A549 (cell line): ENCODE measurements at regions not wholly inside any gene's neighbourhood (a gene's known extent, or its start where the extent isn't known, plus 50 kb on each side); places are given as distances from the start of the nearest gene placed in this dataset.

Source experiments
- CEBPB ChIP-seq, 2 experiments: fragments of >200 bp in 1 of 2; sonication (Bioruptor Twin) in 1 of 2; formaldehyde crosslinking in 1 of 2; IDR thresholded peaks; 2 replicates each; pipeline ENCODE4 v1.6.1; 2012 to 2016
- CTCF ChIP-seq: fragments of >200 bp; sonication (Bioruptor Twin); formaldehyde crosslinking; IDR thresholded peaks from 3 replicates; pipeline ENCODE4 v1.5.1; 2016
- MAFK ChIP-seq: fragments of 450-650 bp; IDR thresholded peaks from 2 replicates; pipeline ENCODE4 v1.6.1; 2014; ENCODE audit not compliant: partially characterized antibody
- MAX ChIP-seq: IDR thresholded peaks from 2 replicates; pipeline ENCODE4 v1.6.1; 2012
- POLR2A ChIP-seq: IDR thresholded peaks from 2 replicates; pipeline ENCODE4 v1.6.1; 2012; ENCODE audit warnings: mild to moderate bottlenecking, low read length
- RFX5 ChIP-seq: fragments of 450-650 bp; IDR thresholded peaks from 2 replicates; pipeline ENCODE4 v1.7.1; 2014; ENCODE audit warnings: antibody characterized with exemption, mild to moderate bottlenecking, moderate library complexity
- SMC3 ChIP-seq: fragments of >200 bp; sonication (Bioruptor Twin); formaldehyde crosslinking; IDR thresholded peaks from 3 replicates; pipeline ENCODE4 v1.6.1; 2018; ENCODE audit warnings: inconsistent platforms
- SREBF2 ChIP-seq: fragments of 450-650 bp; IDR thresholded peaks from 2 replicates; pipeline ENCODE4 v1.6.1; 2014; ENCODE audit warnings: mild to moderate bottlenecking, moderate library complexity

- TF ChIP-seq CTCF (no peak), MAX (no peak), RFX5 (no peak), SREBF2 (no peak), POLR2A (no peak), SMC3 (no peak), MAFK (no peak), CEBPB (IDR thresholded peaks at IDR 0.05) (no peak)
These were observed 63.1 kb downstream of the PLEKHG1 start for GRCh38 chr6:150662814-150663213.
